C4-2B (cell line): ENCODE measurements at regions not wholly inside any gene's neighbourhood (a gene's known extent, or its start where the extent isn't known, plus 50 kb on each side); places are given as distances from the start of the nearest gene placed in this dataset.

Experiments
- ZFX ChIP-seq: fragments of 450-650 bp; IDR thresholded peaks from 2 replicates; pipeline ENCODE4 v1.6.1; 2017
- TF ChIP-seq, protein P1 (sequence below): fragments of 450-650 bp; conservative IDR thresholded peaks from 2 replicates; pipeline ENCODE4 v1.5.1; 2017; ENCODE audit warnings: mild to moderate bottlenecking

DNA sequence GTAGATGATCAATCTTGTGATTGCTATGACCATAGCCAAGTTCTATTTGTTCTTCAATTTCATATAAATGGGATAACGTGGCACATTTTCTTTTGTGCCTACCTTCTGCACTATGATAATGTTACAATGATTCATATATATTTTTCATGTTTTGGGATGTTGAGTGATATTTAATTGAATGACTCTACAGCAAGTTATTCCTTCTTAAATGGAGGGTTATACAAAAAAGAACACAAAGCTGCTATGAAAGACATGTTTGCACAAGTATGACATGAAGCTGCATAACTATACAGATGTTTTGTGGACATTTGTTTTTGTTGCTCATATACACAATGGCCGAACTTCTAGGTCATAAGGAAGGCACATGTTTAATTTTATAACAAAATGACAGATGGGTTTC lies 356.2 kb downstream of the CBLN2 start:
- TF ChIP-seq, protein P1, sequence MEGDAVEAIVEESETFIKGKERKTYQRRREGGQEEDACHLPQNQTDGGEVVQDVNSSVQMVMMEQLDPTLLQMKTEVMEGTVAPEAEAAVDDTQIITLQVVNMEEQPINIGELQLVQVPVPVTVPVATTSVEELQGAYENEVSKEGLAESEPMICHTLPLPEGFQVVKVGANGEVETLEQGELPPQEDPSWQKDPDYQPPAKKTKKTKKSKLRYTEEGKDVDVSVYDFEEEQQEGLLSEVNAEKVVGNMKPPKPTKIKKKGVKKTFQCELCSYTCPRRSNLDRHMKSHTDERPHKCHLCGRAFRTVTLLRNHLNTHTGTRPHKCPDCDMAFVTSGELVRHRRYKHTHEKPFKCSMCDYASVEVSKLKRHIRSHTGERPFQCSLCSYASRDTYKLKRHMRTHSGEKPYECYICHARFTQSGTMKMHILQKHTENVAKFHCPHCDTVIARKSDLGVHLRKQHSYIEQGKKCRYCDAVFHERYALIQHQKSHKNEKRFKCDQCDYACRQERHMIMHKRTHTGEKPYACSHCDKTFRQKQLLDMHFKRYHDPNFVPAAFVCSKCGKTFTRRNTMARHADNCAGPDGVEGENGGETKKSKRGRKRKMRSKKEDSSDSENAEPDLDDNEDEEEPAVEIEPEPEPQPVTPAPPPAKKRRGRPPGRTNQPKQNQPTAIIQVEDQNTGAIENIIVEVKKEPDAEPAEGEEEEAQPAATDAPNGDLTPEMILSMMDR: no peak
- no peak for TF ChIP-seq ZFX
